Cerebellar cortex (tissue), 1 donor: ENCODE measurements at regions not wholly inside any gene's neighbourhood (a gene's known extent, or its start where the extent isn't known, plus 50 kb on each side); places are given as distances from the start of the nearest gene placed in this dataset.
"Not testable (repeated sequence)": the region's sequence is repeated elsewhere in the genome, so short reads cannot be mapped to it uniquely, and the experiment has no call there.

Experiments used
- DNase-seq: peaks from one replicate; pipeline ENCODE4 v3.0.0-alpha.2; 2015; ENCODE audit warnings: low spot score

GRCh38 chr2:118464546-118465265 is 376.4 kb downstream of the INSIG2 start:
- no peak for DNase-seq

GRCh38 chr2:118464046-118464445 is 375.8 kb downstream of the INSIG2 start:
- DNase-seq, result no peak

- no peak for DNase-seq
Observed at GRCh38 chr2:118460425-118460824, 372.2 kb downstream of the INSIG2 start.

GRCh38 chr2:118459426-118459825 is 371.2 kb downstream of the INSIG2 start:
- no peak for DNase-seq

GRCh38 chr2:118457951-118458350 is 369.7 kb downstream of the INSIG2 start:
- DNase-seq, result no peak

- no peak for DNase-seq
Observed at GRCh38 chr2:118449401-118449800, 361.1 kb downstream of the INSIG2 start.

- no peak for DNase-seq
Observed at GRCh38 chr2:118443596-118443995, 355.3 kb downstream of the INSIG2 start.

GRCh38 chr2:118442996-118443553 is 354.8 kb downstream of the INSIG2 start:
- DNase-seq, result no peak

GRCh38 chr2:118442046-118442445 is 353.8 kb downstream of the INSIG2 start:
- DNase-seq, result no peak

GRCh38 chr2:118440404-118441098 is 352.3 kb downstream of the INSIG2 start:
- no peak for DNase-seq

- DNase-seq, result no peak
Observed at GRCh38 chr2:118437501-118437900, 349.2 kb downstream of the INSIG2 start.

GRCh38 chr2:118431997-118432396 is 343.7 kb downstream of the INSIG2 start:
- DNase-seq, result no peak

- no peak for DNase-seq
Observed at GRCh38 chr2:118431586-118431985, 343.3 kb downstream of the INSIG2 start.

GRCh38 chr2:118431165-118431517 is 342.9 kb downstream of the INSIG2 start:
- DNase-seq, result no peak

- DNase-seq, result no peak
Observed at GRCh38 chr2:118430510-118431164, 342.4 kb downstream of the INSIG2 start.

GRCh38 chr2:118425191-118425590 is 336.9 kb downstream of the INSIG2 start:
- no peak for DNase-seq

GRCh38 chr2:118423776-118424175 is 335.5 kb downstream of the INSIG2 start:
- no peak for DNase-seq

GRCh38 chr2:118421648-118422047 is 333.4 kb downstream of the INSIG2 start:
- no peak for DNase-seq

- DNase-seq, result no peak
Observed at GRCh38 chr2:118417406-118418120, 329.3 kb downstream of the INSIG2 start.

- DNase-seq, result not testable (repeated sequence)
Observed at GRCh38 chr2:118415186-118415585, 326.9 kb downstream of the INSIG2 start.

GRCh38 chr2:118403658-118404451 is 315.6 kb downstream of the INSIG2 start:
- DNase-seq, result no peak
